H9 (cell line): ENCODE measurements at regions not wholly inside any gene's neighbourhood (a gene's known extent, or its start where the extent isn't known, plus 50 kb on each side); places are given as distances from the start of the nearest gene placed in this dataset.

ENCODE experiments used
- DNase-seq: peaks from one replicate; pipeline ENCODE4 v3.0.0-alpha.2; 2017
- H2AFZ ChIP-seq: one replicate; pipeline ENCODE4 v1.6.1; 2013; ENCODE audit warnings: mild to moderate bottlenecking, low read length, control low read depth, moderate library complexity
- H2AK5ac ChIP-seq: 2 replicates; pipeline ENCODE4 v1.6.1; 2013; ENCODE audit warnings: low read length, control low read depth, mixed read lengths; ENCODE audit not compliant: insufficient read length
- H2BK120ac ChIP-seq: one replicate; pipeline ENCODE4 v1.6.1; 2013; ENCODE audit warnings: low read depth, mild to moderate bottlenecking, low read length, control low read depth, inconsistent platforms; ENCODE audit not compliant: poor library complexity, severe bottlenecking
- H2BK12ac ChIP-seq: 2 replicates; pipeline ENCODE4 v1.6.1; 2013; ENCODE audit warnings: low read length, control low read depth, mixed read lengths, low read depth; ENCODE audit not compliant: insufficient read length
- H2BK15ac ChIP-seq: 2 replicates; pipeline ENCODE4 v1.6.1; 2013; ENCODE audit warnings: low read depth, low read length, control low read depth
- H2BK20ac ChIP-seq: one replicate; pipeline ENCODE4 v1.6.1; 2013; ENCODE audit warnings: low read depth, mild to moderate bottlenecking, low read length, control low read depth, inconsistent platforms; ENCODE audit not compliant: poor library complexity, severe bottlenecking
- H2BK5ac ChIP-seq: 2 replicates; pipeline ENCODE4 v1.6.1; 2013; ENCODE audit warnings: low read length, control low read depth, mixed read lengths; ENCODE audit not compliant: insufficient read length
- H3K14ac ChIP-seq: 2 replicates; pipeline ENCODE4 v1.6.1; 2013; ENCODE audit warnings: low read length, control low read depth; ENCODE audit not compliant: insufficient read depth
- H3K18ac ChIP-seq: 2 replicates; pipeline ENCODE4 v1.6.1; 2013; ENCODE audit warnings: low read depth, mild to moderate bottlenecking, mixed read lengths, low read length, control low read depth; ENCODE audit not compliant: insufficient read length
- H3K23ac ChIP-seq: 2 replicates; pipeline ENCODE4 v1.6.1; 2013; ENCODE audit warnings: low read length, control low read depth, mixed read lengths, low read depth; ENCODE audit not compliant: insufficient read length
- H3K23me2 ChIP-seq: 2 replicates; pipeline ENCODE4 v1.6.1; 2013; ENCODE audit warnings: low read depth, mild to moderate bottlenecking, mixed read lengths, low read length, control low read depth; ENCODE audit not compliant: insufficient read length, poor library complexity, severe bottlenecking
- H3K27ac ChIP-seq: 2 replicates; pipeline ENCODE4 v1.5.1; 2013; ENCODE audit warnings: low read length, control low read depth, mixed read lengths, low read depth; ENCODE audit not compliant: insufficient read length
- H3K27me3 ChIP-seq: 2 replicates; pipeline ENCODE4 v1.6.1; 2013; ENCODE audit warnings: low read length, control low read depth, inconsistent platforms; ENCODE audit not compliant: insufficient read depth
- H3K4ac ChIP-seq: 2 replicates; pipeline ENCODE4 v1.6.1; 2013; ENCODE audit warnings: low read depth, mild to moderate bottlenecking, control low read depth, inconsistent platforms, low read length, moderate library complexity
- H3K4me1 ChIP-seq: 2 replicates; pipeline ENCODE4 v1.6.1; 2013; ENCODE audit warnings: low read length, control low read depth, inconsistent platforms; ENCODE audit not compliant: insufficient read depth
- H3K4me2 ChIP-seq: 2 replicates; pipeline ENCODE4 v1.6.1; 2013; ENCODE audit warnings: low read length, control low read depth, mixed read lengths; ENCODE audit not compliant: insufficient read length, insufficient read depth
- H3K56ac ChIP-seq: 2 replicates; pipeline ENCODE4 v1.6.1; 2013; ENCODE audit warnings: low read depth, mild to moderate bottlenecking, mixed read lengths, low read length, control low read depth; ENCODE audit not compliant: insufficient read length
- H3K79me1 ChIP-seq: 2 replicates; pipeline ENCODE4 v1.6.1; 2013; ENCODE audit warnings: low read depth, mild to moderate bottlenecking, moderate library complexity, low read length, control low read depth, inconsistent platforms; ENCODE audit not compliant: insufficient read depth, poor library complexity, severe bottlenecking
- H3K79me2 ChIP-seq: 2 replicates; pipeline ENCODE4 v1.6.1; 2013; ENCODE audit warnings: low read length, control low read depth, inconsistent platforms; ENCODE audit not compliant: insufficient read depth
- H3K9ac ChIP-seq: 2 replicates; pipeline ENCODE4 v1.6.1; 2013; ENCODE audit warnings: low read length, control low read depth, mixed read lengths; ENCODE audit not compliant: insufficient read length; ENCODE audit errors: extremely low read depth
- H3K9me3 ChIP-seq: one replicate; pipeline ENCODE4 v1.6.1; 2013; ENCODE audit warnings: low read depth, low read length, inconsistent platforms; ENCODE audit not compliant: control insufficient read depth
- H3T11ph ChIP-seq: one replicate; pipeline ENCODE4 v1.6.1; 2013; ENCODE audit warnings: mild to moderate bottlenecking, low read length, control low read depth, inconsistent platforms
- H4K20me1 ChIP-seq: one replicate; pipeline ENCODE4 v1.6.1; 2013; ENCODE audit not compliant: control insufficient read depth, insufficient read length, insufficient read depth
- H4K5ac ChIP-seq: 2 replicates; pipeline ENCODE4 v1.6.1; 2013; ENCODE audit warnings: low read depth, mild to moderate bottlenecking, mixed read lengths, low read length, control low read depth; ENCODE audit not compliant: insufficient read length
- H4K8ac ChIP-seq: replicated peaks from 2 replicates; pipeline ENCODE4 v1.6.1; 2013; ENCODE audit warnings: low read length, control low read depth, mixed read lengths, low read depth; ENCODE audit not compliant: insufficient read length
- H4K91ac ChIP-seq: 2 replicates; pipeline ENCODE4 v1.6.1; 2013; ENCODE audit warnings: low read depth, mild to moderate bottlenecking, moderate library complexity, mixed read lengths, low read length, control low read depth; ENCODE audit not compliant: insufficient read length
- H3K27ac Mint-ChIP-seq, 3 experiments: 2 replicates in 2 of 3; 3 replicates in 1 of 3; pipeline ENCODE4 v1.8.0; 2020 to 2021; ENCODE audit warnings: mixed read lengths in 3 of 3, mild to moderate bottlenecking in 1 of 3, moderate library complexity in 1 of 3
- H3K27me3 Mint-ChIP-seq: 2 replicates; pipeline ENCODE4 v1.8.0; 2021; ENCODE audit warnings: low read depth, mild to moderate bottlenecking, moderate library complexity, mixed read lengths
- H3K36me3 Mint-ChIP-seq, 3 experiments: 2 replicates in 2 of 3; 3 replicates in 1 of 3; pipeline ENCODE4 v1.8.0; 2020 to 2021; ENCODE audit warnings: low read depth in 3 of 3, mixed read lengths in 3 of 3; ENCODE audit not compliant: insufficient read depth in 1 of 3
- H3K4me1 Mint-ChIP-seq, 2 experiments: 2 replicates each; pipeline ENCODE4 v1.8.0; 2020; ENCODE audit warnings: mixed read lengths in 2 of 2
- H3K4me3 Mint-ChIP-seq, 2 experiments: 2 replicates in 1 of 2; 3 replicates in 1 of 2; pipeline ENCODE4 v1.8.0; 2020 to 2021; ENCODE audit warnings: mild to moderate bottlenecking in 2 of 2, mixed read lengths in 2 of 2, moderate library complexity in 1 of 2
- H3K9me3 Mint-ChIP-seq, 2 experiments: 2 replicates in 1 of 2; 3 replicates in 1 of 2; pipeline ENCODE4 v1.8.0; 2020; ENCODE audit warnings: mild to moderate bottlenecking in 2 of 2, mixed read lengths in 2 of 2, moderate library complexity in 1 of 2
- WGBS: extraction: QIAGEN DNeasy Blood & Tissue Kit; methylation state at CpG from one replicate; pipeline ENCODE4 v1.1.7; 2013; ENCODE audit warnings: missing lambda C conversion rate, low lambda C conversion rate, mixed read lengths; ENCODE audit not compliant: insufficient read length; ENCODE audit errors: extremely low coverage; 5-methylcytosine and 5-hydroxymethylcytosine counted together
- TF ChIP-seq, protein P1 (sequence below): fragments of 200-600 bp; sonication (generic); conservative IDR thresholded peaks from 3 replicates; pipeline ENCODE4 v1.8.0; 2021; ENCODE audit warnings: antibody characterized with exemption, mild to moderate bottlenecking

- Histone ChIP-seq H3K14ac (no peak overlapping the region), H3K56ac (no peak overlapping the region), H2BK12ac (no peak overlapping the region), H3K23ac (no peak overlapping the region), H3K4me1 (no peaks in the 10 kb centered on the region), H2BK120ac (no peak overlapping the region), H2BK20ac (no peak overlapping the region), H3T11ph (no peak overlapping the region), H3K9me3 (no peaks in the 10 kb centered on the region), H3K79me1 (no peaks in the 10 kb centered on the region), H2BK15ac (no peak overlapping the region), H3K18ac (no peak overlapping the region), H3K9ac (no peak overlapping the region), H2AK5ac (no peak overlapping the region), H4K20me1 (no peaks in the 10 kb centered on the region), H4K91ac (no peak overlapping the region), H2BK5ac (no peak overlapping the region), H3K23me2 (no peaks in the 10 kb centered on the region), H3K4ac (no peak overlapping the region), H2AFZ (no peak overlapping the region), H3K79me2 (no peaks in the 10 kb centered on the region), H3K27ac (no peak overlapping the region), H3K4me2 (no peak overlapping the region), H4K5ac (no peak overlapping the region), H3K27me3 (no peaks in the 10 kb centered on the region), H4K8ac (no peak overlapping the region)
- H3K9me3 Mint-ChIP-seq, result no peaks in the 10 kb centered on the region
- H3K4me1 Mint-ChIP-seq, result no peaks in the 10 kb centered on the region
- H3K27me3 Mint-ChIP-seq, result no peaks in the 10 kb centered on the region
- no peaks in the 10 kb centered on the region for H3K36me3 Mint-ChIP-seq
- WGBS, result no CpG with 5 or more reads among the region's 5 CpGs
- TF ChIP-seq, protein P1, sequence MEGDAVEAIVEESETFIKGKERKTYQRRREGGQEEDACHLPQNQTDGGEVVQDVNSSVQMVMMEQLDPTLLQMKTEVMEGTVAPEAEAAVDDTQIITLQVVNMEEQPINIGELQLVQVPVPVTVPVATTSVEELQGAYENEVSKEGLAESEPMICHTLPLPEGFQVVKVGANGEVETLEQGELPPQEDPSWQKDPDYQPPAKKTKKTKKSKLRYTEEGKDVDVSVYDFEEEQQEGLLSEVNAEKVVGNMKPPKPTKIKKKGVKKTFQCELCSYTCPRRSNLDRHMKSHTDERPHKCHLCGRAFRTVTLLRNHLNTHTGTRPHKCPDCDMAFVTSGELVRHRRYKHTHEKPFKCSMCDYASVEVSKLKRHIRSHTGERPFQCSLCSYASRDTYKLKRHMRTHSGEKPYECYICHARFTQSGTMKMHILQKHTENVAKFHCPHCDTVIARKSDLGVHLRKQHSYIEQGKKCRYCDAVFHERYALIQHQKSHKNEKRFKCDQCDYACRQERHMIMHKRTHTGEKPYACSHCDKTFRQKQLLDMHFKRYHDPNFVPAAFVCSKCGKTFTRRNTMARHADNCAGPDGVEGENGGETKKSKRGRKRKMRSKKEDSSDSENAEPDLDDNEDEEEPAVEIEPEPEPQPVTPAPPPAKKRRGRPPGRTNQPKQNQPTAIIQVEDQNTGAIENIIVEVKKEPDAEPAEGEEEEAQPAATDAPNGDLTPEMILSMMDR, result no peak
- no peak for DNase-seq
- H3K4me3 Mint-ChIP-seq, result no peak overlapping the region
- no peak overlapping the region for H3K27ac Mint-ChIP-seq
These were observed 221.4 kb downstream of the MTERF1 start for GRCh38 chr7:91659096-91659495.
